ENCODE measurements at regions not wholly inside any gene's neighbourhood (a gene's known extent, or its start where the extent isn't known, plus 50 kb on each side); places are given as distances from the start of the nearest gene placed in this dataset.

GRCh38 chr3:153422314-153422713, 260.3 kb downstream of the RAP2B start:
- TF ChIP-seq CTCF (conservative IDR thresholded peaks at IDR 0.05; ENCODE audit: low read depth, low read length) = no peak
- no peak for TF ChIP-seq EZH2 (IDR thresholded peaks at IDR 0.05; ENCODE audit: borderline replicate concordance, low read depth, low read length, poor library complexity, severe bottlenecking)
